ENCODE measurements at regions not wholly inside any gene's neighbourhood (a gene's known extent, or its start where the extent isn't known, plus 50 kb on each side); places are given as distances from the start of the nearest gene placed in this dataset.

GRCh38 chr7:25512061-25512687 lies 283.9 kb upstream of the NPVF start:
- H3K4me1 ChIP-seq: no peaks in the 10 kb centered on the region
- intact Hi-C loops (cut with DNase I; ENCODE audit: low total_unique reads): no loop called here
- DNase-seq: no peak
- no peaks in the 10 kb centered on the region for H3K9me3 ChIP-seq
- H3K27me3 ChIP-seq: no peaks in the 10 kb centered on the region
- no peak for TF ChIP-seq CTCF (IDR thresholded peaks at IDR 0.05)
- no peak overlapping the region for H3K27ac ChIP-seq
- H3K36me3 ChIP-seq: no peaks in the 10 kb centered on the region
- H3K4me3 ChIP-seq: no peak overlapping the region

- no peak for TF ChIP-seq CTCF (IDR thresholded peaks at IDR 0.05)
- intact Hi-C loops (cut with DNase I; ENCODE audit: low total_unique reads): no loop called here
These were observed 287.5 kb upstream of the NPVF start for GRCh38 chr7:25515633-25516275.

GRCh38 chr7:25517906-25518305 lies 289.6 kb upstream of the NPVF start:
- H3K4me1 ChIP-seq: no peaks in the 10 kb centered on the region
- H3K9me3 ChIP-seq: no peaks in the 10 kb centered on the region
- intact Hi-C loops (cut with DNase I; ENCODE audit: low total_unique reads): no loop called here
- H3K27me3 ChIP-seq: no peaks in the 10 kb centered on the region
- H3K36me3 ChIP-seq: no peaks in the 10 kb centered on the region
- no peak overlapping the region for H3K27ac ChIP-seq
- no peak overlapping the region for H3K4me3 ChIP-seq
- TF ChIP-seq CTCF (IDR thresholded peaks at IDR 0.05): no peak
- no peak for DNase-seq

More at GRCh38 chr7:25515633-25516275, 287.5 kb upstream of the NPVF start:
- no peak for DNase-seq
- Histone ChIP-seq H3K4me3 (no peak overlapping the region), H3K27ac (no peak overlapping the region), H3K9me3 (no peaks in the 10 kb centered on the region), H3K36me3 (no peaks in the 10 kb centered on the region), H3K4me1 (no peaks in the 10 kb centered on the region), H3K27me3 (no peaks in the 10 kb centered on the region)

- no peaks in the 10 kb centered on the region for H3K27me3 ChIP-seq
- no peak for TF ChIP-seq CTCF (IDR thresholded peaks at IDR 0.05)
- no peaks in the 10 kb centered on the region for H3K4me1 ChIP-seq
- no peak for DNase-seq
- no peak overlapping the region for H3K27ac ChIP-seq
- intact Hi-C loops (cut with DNase I; ENCODE audit: low total_unique reads): no loop called here
- no peaks in the 10 kb centered on the region for H3K9me3 ChIP-seq
- no peak overlapping the region for H3K4me3 ChIP-seq
- no peaks in the 10 kb centered on the region for H3K36me3 ChIP-seq
These were observed 291.7 kb upstream of the NPVF start for GRCh38 chr7:25520017-25520416.

GRCh38 chr7:25520516-25520915 lies 292.2 kb upstream of the NPVF start:
- H3K9me3 ChIP-seq: no peaks in the 10 kb centered on the region
- intact Hi-C loops (cut with DNase I; ENCODE audit: low total_unique reads): no loop called here

More at GRCh38 chr7:25520516-25520915, 292.2 kb upstream of the NPVF start:
- no peaks in the 10 kb centered on the region for H3K4me1 ChIP-seq
- no peak for DNase-seq
- H3K27me3 ChIP-seq: no peaks in the 10 kb centered on the region
- H3K27ac ChIP-seq: no peak overlapping the region
- no peak for TF ChIP-seq CTCF (IDR thresholded peaks at IDR 0.05)
- H3K4me3 ChIP-seq: no peak overlapping the region
- H3K36me3 ChIP-seq: no peaks in the 10 kb centered on the region
